ENCODE measurements at regions not wholly inside any gene's neighbourhood (a gene's known extent, or its start where the extent isn't known, plus 50 kb on each side); places are given as distances from the start of the nearest gene placed in this dataset.

DNA sequence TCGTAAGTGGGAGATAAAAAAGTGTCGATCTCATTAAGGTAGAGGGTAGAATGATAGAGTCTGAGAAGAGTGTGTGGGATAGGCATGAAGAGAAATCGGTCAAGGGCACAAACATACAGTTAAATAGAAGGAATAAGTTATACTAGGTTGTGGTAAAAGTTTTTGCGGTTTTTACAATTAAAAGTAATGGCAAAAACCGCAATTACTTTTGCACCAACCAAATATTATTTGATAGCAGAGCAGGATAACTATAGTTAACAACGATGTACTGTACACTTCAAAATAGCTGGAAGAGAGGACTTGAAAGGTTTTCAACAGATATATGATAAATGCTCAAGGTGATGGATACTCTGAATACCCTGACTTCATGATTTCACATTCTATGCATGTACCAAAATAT, 135.8 kb upstream of the CDH12 start:
- Histone ChIP-seq H3K79me2 (ENCODE audit: control insufficient read depth, low read length) (no peaks in the 10 kb centered on the region), H3K27ac (ENCODE audit: low read depth, low read length) (no peak overlapping the region), H3K36me3 (ENCODE audit: control insufficient read depth, low read length) (no peaks in the 10 kb centered on the region), H3K4me3 (ENCODE audit: low read length) (no peak overlapping the region), H3K9me3 (ENCODE audit: control insufficient read depth, insufficient read depth, low read length) (no peaks in the 10 kb centered on the region), H3K27me3 (ENCODE audit: control insufficient read depth, low read length) (no peaks in the 10 kb centered on the region), H3K4me2 (ENCODE audit: low read length) (no peak overlapping the region), H3K4me1 (ENCODE audit: control insufficient read depth, low read length) (no peaks in the 10 kb centered on the region), H3F3A (ENCODE audit: control insufficient read depth, insufficient read depth) (no peaks in the 10 kb centered on the region), H4K20me1 (ENCODE audit: control insufficient read depth, insufficient read depth, low read depth, low read length) (no peaks in the 10 kb centered on the region), H3K9me2 (replicated peaks; ENCODE audit: control insufficient read depth, low read length) (no peaks in the 10 kb centered on the region)
- TF ChIP-seq, protein P1, sequence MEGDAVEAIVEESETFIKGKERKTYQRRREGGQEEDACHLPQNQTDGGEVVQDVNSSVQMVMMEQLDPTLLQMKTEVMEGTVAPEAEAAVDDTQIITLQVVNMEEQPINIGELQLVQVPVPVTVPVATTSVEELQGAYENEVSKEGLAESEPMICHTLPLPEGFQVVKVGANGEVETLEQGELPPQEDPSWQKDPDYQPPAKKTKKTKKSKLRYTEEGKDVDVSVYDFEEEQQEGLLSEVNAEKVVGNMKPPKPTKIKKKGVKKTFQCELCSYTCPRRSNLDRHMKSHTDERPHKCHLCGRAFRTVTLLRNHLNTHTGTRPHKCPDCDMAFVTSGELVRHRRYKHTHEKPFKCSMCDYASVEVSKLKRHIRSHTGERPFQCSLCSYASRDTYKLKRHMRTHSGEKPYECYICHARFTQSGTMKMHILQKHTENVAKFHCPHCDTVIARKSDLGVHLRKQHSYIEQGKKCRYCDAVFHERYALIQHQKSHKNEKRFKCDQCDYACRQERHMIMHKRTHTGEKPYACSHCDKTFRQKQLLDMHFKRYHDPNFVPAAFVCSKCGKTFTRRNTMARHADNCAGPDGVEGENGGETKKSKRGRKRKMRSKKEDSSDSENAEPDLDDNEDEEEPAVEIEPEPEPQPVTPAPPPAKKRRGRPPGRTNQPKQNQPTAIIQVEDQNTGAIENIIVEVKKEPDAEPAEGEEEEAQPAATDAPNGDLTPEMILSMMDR (IDR thresholded peaks at IDR 0.05; ENCODE audit: low read depth, low read length, poor library complexity, severe bottlenecking), result no peak
- no peak for TF ChIP-seq EZH2phosphoT487 (IDR thresholded peaks at IDR 0.05; ENCODE audit: borderline replicate concordance, low read length)

DNA sequence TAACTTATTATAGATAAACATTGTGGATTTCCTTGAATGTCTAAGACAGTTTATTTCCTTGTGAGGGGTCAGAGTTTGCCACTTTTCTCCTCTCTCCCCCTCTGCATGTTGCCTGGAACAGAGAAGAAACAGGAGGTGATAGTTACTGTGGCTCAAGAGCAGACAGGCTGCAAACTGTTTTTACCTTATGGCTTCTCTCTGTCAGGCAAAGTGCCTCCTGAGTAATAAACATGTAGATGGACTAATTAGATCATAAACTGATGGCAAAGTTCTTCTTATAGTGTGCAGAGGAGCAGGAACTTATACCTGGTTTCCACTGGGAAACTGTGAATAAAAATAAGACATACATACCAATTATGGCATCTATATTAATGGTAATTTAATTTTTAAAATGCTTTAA, 133.1 kb upstream of the CDH12 start:
- Histone ChIP-seq H3K4me1 (ENCODE audit: control insufficient read depth, low read length) (no peaks in the 10 kb centered on the region), H3K36me3 (ENCODE audit: control insufficient read depth, low read length) (no peaks in the 10 kb centered on the region)

DNA sequence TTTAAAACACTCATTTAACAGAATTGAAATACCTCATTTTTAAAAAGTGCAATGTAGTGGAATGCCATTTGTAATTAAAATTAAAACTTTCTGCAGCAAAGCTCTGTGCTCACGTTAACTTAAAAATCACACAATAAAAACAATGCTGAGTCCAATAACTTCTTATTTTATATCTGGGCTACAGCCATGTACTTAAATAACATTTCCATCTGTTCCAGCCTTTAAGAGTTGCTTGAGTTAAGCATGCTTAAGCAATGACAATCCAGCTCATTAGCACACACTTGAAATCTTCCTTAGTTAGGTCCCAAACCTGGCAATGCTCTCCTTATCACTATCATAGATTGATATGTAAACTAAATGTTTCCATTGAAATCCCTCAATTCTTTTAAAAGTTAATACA, 132.3 kb upstream of the CDH12 start:
- Histone ChIP-seq H4K20me1 (ENCODE audit: control insufficient read depth, insufficient read depth, low read depth, low read length) (no peaks in the 10 kb centered on the region), H3K4me1 (ENCODE audit: control insufficient read depth, low read length) (no peaks in the 10 kb centered on the region), H3K27me3 (ENCODE audit: control insufficient read depth, low read length) (no peaks in the 10 kb centered on the region), H3K4me2 (ENCODE audit: low read length) (no peak overlapping the region), H3F3A (ENCODE audit: control insufficient read depth, insufficient read depth) (no peaks in the 10 kb centered on the region), H3K9me3 (ENCODE audit: control insufficient read depth, insufficient read depth, low read length) (no peaks in the 10 kb centered on the region), H3K36me3 (ENCODE audit: control insufficient read depth, low read length) (no peaks in the 10 kb centered on the region), H3K27ac (ENCODE audit: low read depth, low read length) (no peak overlapping the region), H3K9me2 (replicated peaks; ENCODE audit: control insufficient read depth, low read length) (no peaks in the 10 kb centered on the region), H3K79me2 (ENCODE audit: control insufficient read depth, low read length) (no peaks in the 10 kb centered on the region), H3K4me3 (ENCODE audit: low read length) (no peak overlapping the region)
- no peak for TF ChIP-seq EZH2phosphoT487 (IDR thresholded peaks at IDR 0.05; ENCODE audit: borderline replicate concordance, low read length)
- TF ChIP-seq, protein P1 (IDR thresholded peaks at IDR 0.05; ENCODE audit: low read depth, low read length, poor library complexity, severe bottlenecking), result no peak

More for the DNA sequence above, 133.1 kb upstream of the CDH12 start:
- Histone ChIP-seq H3K9me2 (replicated peaks; ENCODE audit: control insufficient read depth, low read length) (no peaks in the 10 kb centered on the region), H3K9me3 (ENCODE audit: control insufficient read depth, insufficient read depth, low read length) (no peaks in the 10 kb centered on the region), H3K4me2 (ENCODE audit: low read length) (no peak overlapping the region), H3F3A (ENCODE audit: control insufficient read depth, insufficient read depth) (no peaks in the 10 kb centered on the region), H4K20me1 (ENCODE audit: control insufficient read depth, insufficient read depth, low read depth, low read length) (no peaks in the 10 kb centered on the region), H3K27me3 (ENCODE audit: control insufficient read depth, low read length) (no peaks in the 10 kb centered on the region), H3K79me2 (ENCODE audit: control insufficient read depth, low read length) (no peaks in the 10 kb centered on the region), H3K4me3 (ENCODE audit: low read length) (no peak overlapping the region), H3K27ac (ENCODE audit: low read depth, low read length) (no peak overlapping the region)
- TF ChIP-seq, protein P1 (IDR thresholded peaks at IDR 0.05; ENCODE audit: low read depth, low read length, poor library complexity, severe bottlenecking), result no peak
- TF ChIP-seq EZH2phosphoT487 (IDR thresholded peaks at IDR 0.05; ENCODE audit: borderline replicate concordance, low read length), result no peak

Data from DOHH2 (cell line).